ENCODE measurements at regions not wholly inside any gene's neighbourhood (a gene's known extent, or its start where the extent isn't known, plus 50 kb on each side); places are given as distances from the start of the nearest gene placed in this dataset.

GRCh38 chr9:78856781-78857180 lies 559.9 kb downstream of the PSAT1 start:
- TF ChIP-seq POLR2A (IDR thresholded peaks at IDR 0.05) (no peak), CTCF (IDR thresholded peaks at IDR 0.05) (no peak), POLR2AphosphoS5 (IDR thresholded peaks at IDR 0.05) (no peak)
